BLaER1 (cell line): ENCODE measurements at regions not wholly inside any gene's neighbourhood (a gene's known extent, or its start where the extent isn't known, plus 50 kb on each side); places are given as distances from the start of the nearest gene placed in this dataset.

Experiments
- H3K27ac ChIP-seq: shearing (Covaris generic); formaldehyde crosslinking; 2 replicates; pipeline ENCODE4 v1.8.1; 2022
- H3K27me3 ChIP-seq: shearing (Covaris generic); formaldehyde crosslinking; 2 replicates; pipeline ENCODE4 v1.8.1; 2022
- H3K36me3 ChIP-seq: shearing (Covaris generic); formaldehyde crosslinking; 2 replicates; pipeline ENCODE4 v1.8.1; 2022
- H3K4me1 ChIP-seq: shearing (Covaris generic); formaldehyde crosslinking; 2 replicates; pipeline ENCODE4 v1.8.1; 2022
- H3K4me2 ChIP-seq: shearing (Covaris generic); formaldehyde crosslinking; 2 replicates; pipeline ENCODE4 v1.8.1; 2022
- H3K4me3 ChIP-seq: shearing (Covaris generic); formaldehyde crosslinking; 2 replicates; pipeline ENCODE4 v1.8.1; 2022
- H3K9ac ChIP-seq: shearing (Covaris generic); formaldehyde crosslinking; 2 replicates; pipeline ENCODE4 v1.8.1; 2022
- H3K9me3 ChIP-seq: shearing (Covaris generic); formaldehyde crosslinking; 2 replicates; pipeline ENCODE4 v1.8.1; 2022
- H4K20me1 ChIP-seq: shearing (Covaris generic); formaldehyde crosslinking; 2 replicates; pipeline ENCODE4 v1.8.1; 2022
- Cebpa-rat ChIP-seq: shearing (Covaris generic); IDR thresholded peaks from 2 replicates; pipeline ENCODE4 v1.8.1; 2022

- Histone ChIP-seq H3K36me3 (no peaks in the 10 kb centered on the region), H4K20me1 (no peaks in the 10 kb centered on the region), H3K27me3 (no peaks in the 10 kb centered on the region), H3K4me2 (no peak overlapping the region), H3K27ac (no peak overlapping the region), H3K4me1 (peaks cover 8% of the 10 kb centered on the region; the same call in 1 of the 2 replicates), H3K9me3 (no peaks in the 10 kb centered on the region), H3K9ac (no peak overlapping the region), H3K4me3 (no peak overlapping the region)
- no peak for TF ChIP-seq Cebpa-rat
Measured at GRCh38 chr1:191256917-191257316, 779.3 kb upstream of the BRINP3 start.

- H3K27me3 ChIP-seq, result no peaks in the 10 kb centered on the region
- no peaks in the 10 kb centered on the region for H3K9me3 ChIP-seq
- TF ChIP-seq Cebpa-rat, result no peak
- no peak overlapping the region for H3K9ac ChIP-seq
- H3K36me3 ChIP-seq, result no peaks in the 10 kb centered on the region
- no peak overlapping the region for H3K27ac ChIP-seq
- no peak overlapping the region for H3K4me2 ChIP-seq
- H3K4me3 ChIP-seq, result no peak overlapping the region
- H3K4me1 ChIP-seq, result peaks cover 8% of the 10 kb centered on the region; the same call in 1 of the 2 replicates
- no peaks in the 10 kb centered on the region for H4K20me1 ChIP-seq
Measured at GRCh38 chr1:191260056-191260455, 782.4 kb upstream of the BRINP3 start.

GRCh38 chr1:191261111-191261510 is 783.4 kb upstream of the BRINP3 start:
- Histone ChIP-seq H3K4me3 (no peak overlapping the region), H3K27ac (no peak overlapping the region), H3K27me3 (no peaks in the 10 kb centered on the region), H3K9ac (no peak overlapping the region), H3K4me1 (no peaks in the 10 kb centered on the region), H3K4me2 (no peak overlapping the region), H4K20me1 (no peaks in the 10 kb centered on the region), H3K9me3 (no peaks in the 10 kb centered on the region), H3K36me3 (no peaks in the 10 kb centered on the region)
- TF ChIP-seq Cebpa-rat, result no peak

- H3K36me3 ChIP-seq, result no peaks in the 10 kb centered on the region
- H3K9ac ChIP-seq, result no peak overlapping the region
- H3K27me3 ChIP-seq, result no peaks in the 10 kb centered on the region
- no peak overlapping the region for H3K27ac ChIP-seq
- 0 out of 2 replicates have a peak, but pooled peaks cover 4% of the 10 kb centered on the region for H3K9me3 ChIP-seq
- no peaks in the 10 kb centered on the region for H4K20me1 ChIP-seq
- no peaks in the 10 kb centered on the region for H3K4me1 ChIP-seq
- H3K4me2 ChIP-seq, result no peak overlapping the region
- H3K4me3 ChIP-seq, result no peak overlapping the region
- peak; percentile 69; the same call in 1 of the 2 replicates for TF ChIP-seq Cebpa-rat
Measured at GRCh38 chr1:191279266-191279800, 801.7 kb upstream of the BRINP3 start.

GRCh38 chr1:191284175-191284574 is 806.5 kb upstream of the BRINP3 start:
- Histone ChIP-seq H3K27me3 (no peaks in the 10 kb centered on the region), H3K4me3 (no peak overlapping the region), H3K4me2 (no peak overlapping the region), H3K9me3 (0 out of 2 replicates have a peak, but pooled peaks cover 4% of the 10 kb centered on the region), H3K36me3 (no peaks in the 10 kb centered on the region), H3K4me1 (no peaks in the 10 kb centered on the region), H3K9ac (no peak overlapping the region), H3K27ac (no peak overlapping the region), H4K20me1 (no peaks in the 10 kb centered on the region)
- TF ChIP-seq Cebpa-rat, result no peak

GRCh38 chr1:191290441-191290840 is 812.8 kb upstream of the BRINP3 start:
- no peak for TF ChIP-seq Cebpa-rat
- Histone ChIP-seq H3K27ac (no peak overlapping the region), H4K20me1 (no peaks in the 10 kb centered on the region), H3K4me2 (no peak overlapping the region), H3K4me3 (no peak overlapping the region), H3K9me3 (no peaks in the 10 kb centered on the region), H3K4me1 (no peaks in the 10 kb centered on the region), H3K27me3 (no peaks in the 10 kb centered on the region), H3K9ac (no peak overlapping the region), H3K36me3 (no peaks in the 10 kb centered on the region)

- H3K4me2 ChIP-seq, result no peak overlapping the region
- no peak overlapping the region for H3K9ac ChIP-seq
- no peak overlapping the region for H3K27ac ChIP-seq
- peaks cover 15% of the 10 kb centered on the region for H3K9me3 ChIP-seq
- TF ChIP-seq Cebpa-rat, result peak; percentile 56; the same call in 1 of the 2 replicates
- no peaks in the 10 kb centered on the region for H3K27me3 ChIP-seq
- no peak overlapping the region for H3K4me3 ChIP-seq
- H3K36me3 ChIP-seq, result no peaks in the 10 kb centered on the region
- no peaks in the 10 kb centered on the region for H4K20me1 ChIP-seq
- H3K4me1 ChIP-seq, result no peaks in the 10 kb centered on the region
Measured at GRCh38 chr1:191305370-191305769, 827.7 kb upstream of the BRINP3 start.

- H3K4me1 ChIP-seq, result no peaks in the 10 kb centered on the region
- H3K4me2 ChIP-seq, result no peak overlapping the region
- H3K36me3 ChIP-seq, result no peaks in the 10 kb centered on the region
- H3K9me3 ChIP-seq, result peaks cover 15% of the 10 kb centered on the region
- H3K4me3 ChIP-seq, result no peak overlapping the region
- no peaks in the 10 kb centered on the region for H4K20me1 ChIP-seq
- no peak overlapping the region for H3K27ac ChIP-seq
- H3K9ac ChIP-seq, result no peak overlapping the region
- no peak for TF ChIP-seq Cebpa-rat
- H3K27me3 ChIP-seq, result no peaks in the 10 kb centered on the region
Measured at GRCh38 chr1:191306916-191307315, 829.3 kb upstream of the BRINP3 start.

GRCh38 chr1:191320062-191320461 is 838.2 kb upstream of the RGS18 start:
- no peaks in the 10 kb centered on the region for H4K20me1 ChIP-seq
- H3K27ac ChIP-seq, result no peak overlapping the region
- TF ChIP-seq Cebpa-rat, result no peak
- H3K4me1 ChIP-seq, result no peaks in the 10 kb centered on the region
- H3K36me3 ChIP-seq, result no peaks in the 10 kb centered on the region
- no peak overlapping the region for H3K9ac ChIP-seq
- no peaks in the 10 kb centered on the region for H3K9me3 ChIP-seq
- H3K27me3 ChIP-seq, result no peaks in the 10 kb centered on the region
- H3K4me2 ChIP-seq, result no peak overlapping the region
- no peak overlapping the region for H3K4me3 ChIP-seq

GRCh38 chr1:191327868-191328267 is 830.4 kb upstream of the RGS18 start:
- H4K20me1 ChIP-seq, result no peaks in the 10 kb centered on the region
- H3K27ac ChIP-seq, result no peak overlapping the region
- TF ChIP-seq Cebpa-rat, result no peak
- H3K27me3 ChIP-seq, result no peaks in the 10 kb centered on the region
- no peaks in the 10 kb centered on the region for H3K9me3 ChIP-seq
- no peak overlapping the region for H3K9ac ChIP-seq
- H3K4me1 ChIP-seq, result no peaks in the 10 kb centered on the region
- H3K36me3 ChIP-seq, result no peaks in the 10 kb centered on the region
- H3K4me3 ChIP-seq, result no peak overlapping the region
- no peak overlapping the region for H3K4me2 ChIP-seq

GRCh38 chr1:191343816-191344215 is 814.4 kb upstream of the RGS18 start:
- no peak overlapping the region for H3K27ac ChIP-seq
- H3K9ac ChIP-seq, result no peak overlapping the region
- H3K4me2 ChIP-seq, result no peak overlapping the region
- TF ChIP-seq Cebpa-rat, result no peak
- H3K4me3 ChIP-seq, result no peak overlapping the region
- no peaks in the 10 kb centered on the region for H3K27me3 ChIP-seq
- no peaks in the 10 kb centered on the region for H3K36me3 ChIP-seq
- no peaks in the 10 kb centered on the region for H3K9me3 ChIP-seq
- H4K20me1 ChIP-seq, result no peaks in the 10 kb centered on the region
- no peaks in the 10 kb centered on the region for H3K4me1 ChIP-seq
